PC-9 (cell line): ENCODE measurements at regions not wholly inside any gene's neighbourhood (a gene's known extent, or its start where the extent isn't known, plus 50 kb on each side); places are given as distances from the start of the nearest gene placed in this dataset.

Source experiments
- BruUV-seq: library from RNA; stranded (reverse); fragments of 400-500 nt; replicated peaks from 2 replicates; lab custom pipeline; 2021; lab: Mats Ljungman, UMichigan
- CTCF ChIA-PET: fragments of 300-600 bp; sonication (Branson Sonifier 250); formaldehyde crosslinking; loops from one replicate; lab custom pipeline; 2022; ENCODE audit warnings: antibody characterized with exemption; lab: Charles Lee
- POLR2A ChIA-PET: fragments of 300-600 bp; sonication (Branson Sonifier 250); formaldehyde crosslinking; loops from one replicate; lab custom pipeline; 2022; ENCODE audit warnings: antibody characterized with exemption; ENCODE audit not compliant: unreplicated experiment; lab: Charles Lee
- DNase-seq, 2 experiments: peaks; one replicate each; pipeline versions ENCODE4 v3.0.0 to v3.0.0-alpha.2; 2015 to 2022; ENCODE audit warnings: mixed read lengths in 1 of 2
- H2AFZ ChIP-seq: fragments of 200-600 bp; sonication (generic); 2 replicates; pipeline ENCODE4 v1.8.1; 2017; ENCODE audit warnings: antibody characterized with exemption
- H3F3A ChIP-seq: fragments of 200-600 bp; sonication (generic); 2 replicates; pipeline ENCODE4 v1.8.1; 2017; ENCODE audit warnings: antibody characterized with exemption, mild to moderate bottlenecking, low read depth; ENCODE audit not compliant: insufficient read depth
- H3K27ac ChIP-seq: fragments of 200-600 bp; sonication (generic); 2 replicates; pipeline ENCODE4 v1.6.1; 2016; ENCODE audit warnings: mixed run types
- H3K27me3 ChIP-seq: fragments of 200-600 bp; sonication (generic); 2 replicates; pipeline ENCODE4 v1.6.1; 2016; ENCODE audit warnings: low read depth, mixed run types; ENCODE audit not compliant: insufficient read depth
- H3K36me3 ChIP-seq: fragments of 200-600 bp; sonication (generic); 2 replicates; pipeline ENCODE4 v1.6.1; 2016; ENCODE audit warnings: low read depth, mixed run types
- H3K4me1 ChIP-seq: fragments of 200-600 bp; sonication (generic); replicated peaks from 2 replicates; pipeline ENCODE4 v1.6.1; 2016; ENCODE audit warnings: mixed run types; ENCODE audit not compliant: insufficient read depth
- H3K4me2 ChIP-seq: fragments of 200-600 bp; sonication (generic); 2 replicates; pipeline ENCODE4 v1.6.1; 2017; ENCODE audit warnings: mixed run types
- H3K4me3 ChIP-seq: fragments of 200-600 bp; sonication (generic); 2 replicates; pipeline ENCODE4 v1.6.1; 2016; ENCODE audit warnings: mixed run types
- H3K79me2 ChIP-seq: fragments of 200-600 bp; sonication (generic); 2 replicates; pipeline ENCODE4 v1.6.1; 2017; ENCODE audit warnings: low read depth, mixed run types
- H3K9me2 ChIP-seq: fragments of 200-600 bp; sonication (generic); 2 replicates; pipeline ENCODE4 v1.8.1; 2017; ENCODE audit warnings: mild to moderate bottlenecking; ENCODE audit not compliant: insufficient read depth
- H3K9me3 ChIP-seq: fragments of 200-600 bp; sonication (generic); 2 replicates; pipeline ENCODE4 v1.8.1; 2016; ENCODE audit warnings: low read depth; ENCODE audit not compliant: insufficient read depth
- H4K20me1 ChIP-seq: fragments of 200-600 bp; sonication (generic); 2 replicates; pipeline ENCODE4 v1.8.1; 2017; ENCODE audit not compliant: insufficient read depth
- EZH2 ChIP-seq: fragments of 200-600 bp; sonication (generic); IDR thresholded peaks from 2 replicates; pipeline ENCODE4 v1.8.0; 2017; ENCODE audit warnings: antibody characterized with exemption, low read depth
- intact Hi-C: fragments of 100-400 bp; cut with micrococcal nuclease; formaldehyde crosslinking; loops from one replicate; pipeline ENCODE4 v1.10.0; 2022; ENCODE audit not compliant: unreplicated experiment
- TF ChIP-seq, protein P1 (sequence below): fragments of 200-600 bp; sonication (generic); conservative IDR thresholded peaks from 2 replicates; pipeline ENCODE4 v1.6.1; 2017; ENCODE audit warnings: mixed run types, antibody characterized with exemption, mild to moderate bottlenecking, moderate library complexity

DNA sequence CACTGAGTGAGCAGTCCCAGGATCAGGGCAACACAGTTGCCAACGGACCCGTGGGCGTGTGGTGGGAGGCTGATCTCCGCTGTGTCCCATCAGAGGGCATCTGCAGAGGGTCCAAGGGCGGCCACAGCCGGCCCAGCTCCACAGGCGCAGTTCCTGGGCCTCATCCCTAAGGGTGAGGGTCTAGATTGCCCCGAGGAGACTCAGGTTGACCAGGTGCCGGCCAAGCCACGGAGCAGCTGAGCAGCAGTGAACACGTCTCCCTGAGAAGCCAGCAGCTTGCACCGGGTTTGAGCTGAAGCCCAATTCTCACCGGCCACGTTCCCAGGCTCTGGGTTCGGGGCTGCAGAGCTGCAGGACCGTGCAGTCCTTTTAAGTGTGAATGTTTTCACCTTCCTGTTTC, 58.8 kb upstream of the ADGRA1 start:
- POLR2A ChIA-PET = no interaction called here
- Histone ChIP-seq H3K36me3 (no peaks in the 10 kb centered on the region), H3K79me2 (no peaks in the 10 kb centered on the region), H4K20me1 (no peaks in the 10 kb centered on the region), H3K27me3 (peaks cover 89% of the 10 kb centered on the region), H3K4me2 (no peak overlapping the region), H3K9me3 (no peaks in the 10 kb centered on the region), H3K4me1 (no peaks in the 10 kb centered on the region), H2AFZ (no peak overlapping the region), H3K9me2 (no peaks in the 10 kb centered on the region), H3K4me3 (no peak overlapping the region), H3K27ac (no peak overlapping the region), H3F3A (no peaks in the 10 kb centered on the region)
- CTCF ChIA-PET = no interaction called here
- no peak for DNase-seq
- no peak for TF ChIP-seq EZH2
- TF ChIP-seq, protein P1, sequence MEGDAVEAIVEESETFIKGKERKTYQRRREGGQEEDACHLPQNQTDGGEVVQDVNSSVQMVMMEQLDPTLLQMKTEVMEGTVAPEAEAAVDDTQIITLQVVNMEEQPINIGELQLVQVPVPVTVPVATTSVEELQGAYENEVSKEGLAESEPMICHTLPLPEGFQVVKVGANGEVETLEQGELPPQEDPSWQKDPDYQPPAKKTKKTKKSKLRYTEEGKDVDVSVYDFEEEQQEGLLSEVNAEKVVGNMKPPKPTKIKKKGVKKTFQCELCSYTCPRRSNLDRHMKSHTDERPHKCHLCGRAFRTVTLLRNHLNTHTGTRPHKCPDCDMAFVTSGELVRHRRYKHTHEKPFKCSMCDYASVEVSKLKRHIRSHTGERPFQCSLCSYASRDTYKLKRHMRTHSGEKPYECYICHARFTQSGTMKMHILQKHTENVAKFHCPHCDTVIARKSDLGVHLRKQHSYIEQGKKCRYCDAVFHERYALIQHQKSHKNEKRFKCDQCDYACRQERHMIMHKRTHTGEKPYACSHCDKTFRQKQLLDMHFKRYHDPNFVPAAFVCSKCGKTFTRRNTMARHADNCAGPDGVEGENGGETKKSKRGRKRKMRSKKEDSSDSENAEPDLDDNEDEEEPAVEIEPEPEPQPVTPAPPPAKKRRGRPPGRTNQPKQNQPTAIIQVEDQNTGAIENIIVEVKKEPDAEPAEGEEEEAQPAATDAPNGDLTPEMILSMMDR = no peak
- intact Hi-C loops = no loop called here
- BruUV-seq = no TSS peak

DNA sequence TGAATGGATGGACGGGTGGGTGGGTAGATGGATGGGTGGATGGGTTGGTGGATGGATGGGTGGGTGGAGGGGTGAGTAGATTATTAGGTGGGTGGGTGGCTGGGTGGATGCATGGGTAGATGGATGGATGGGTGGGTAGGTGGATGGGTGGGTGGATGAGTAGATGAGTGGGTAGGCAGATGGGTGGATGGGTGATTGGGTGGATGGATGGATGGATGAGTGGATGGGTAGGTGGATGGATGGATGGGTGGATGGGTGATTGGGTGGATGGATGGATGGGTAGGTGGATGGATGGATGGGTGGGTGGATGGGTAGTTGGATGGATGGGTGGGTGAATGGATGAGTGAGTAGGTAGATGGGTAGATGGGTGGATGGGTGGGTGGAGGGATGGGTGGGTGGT, 59.6 kb upstream of the ADGRA1 start:
- Histone ChIP-seq H3K27ac (no peak overlapping the region), H3K9me3 (no peaks in the 10 kb centered on the region), H3K4me2 (no peak overlapping the region), H3K9me2 (no peaks in the 10 kb centered on the region), H3K79me2 (no peaks in the 10 kb centered on the region), H3K4me3 (no peak overlapping the region), H4K20me1 (no peaks in the 10 kb centered on the region), H3K36me3 (no peaks in the 10 kb centered on the region), H2AFZ (no peak overlapping the region), H3K4me1 (no peaks in the 10 kb centered on the region), H3K27me3 (peaks cover 87% of the 10 kb centered on the region), H3F3A (no peaks in the 10 kb centered on the region)
- POLR2A ChIA-PET = no interaction called here
- intact Hi-C loops = no loop called here
- DNase-seq = no peak
- no TSS peak for BruUV-seq
- TF ChIP-seq EZH2 = no peak
- TF ChIP-seq, protein P1 = no peak
- CTCF ChIA-PET = no interaction called here

DNA sequence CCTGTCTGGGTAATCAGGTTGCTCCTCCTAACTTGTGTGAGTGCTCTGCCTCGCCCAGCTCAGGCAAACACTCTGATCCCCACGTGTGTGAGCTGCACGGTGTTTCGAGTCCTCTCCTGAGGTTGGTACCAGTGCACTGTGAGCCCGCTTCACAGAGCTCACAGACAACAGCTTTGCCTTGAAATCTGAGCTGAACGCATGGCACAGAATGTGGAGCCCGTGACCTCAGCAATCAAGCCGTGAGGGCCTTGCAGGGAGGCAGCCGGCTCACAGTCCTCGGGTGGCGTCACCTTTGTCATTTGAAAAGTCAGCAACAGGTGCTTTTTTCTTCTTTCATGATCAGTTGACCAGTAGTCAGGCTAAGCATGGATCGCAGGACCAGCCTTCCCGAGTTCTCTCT, 60.2 kb upstream of the ADGRA1 start:
- TF ChIP-seq EZH2 = no peak
- TF ChIP-seq, protein P1 = no peak
- BruUV-seq = no TSS peak
- ChIA-PET POLR2A (no interaction called here), CTCF (no interaction called here)
- Histone ChIP-seq H3K4me2 (no peak overlapping the region), H3K27me3 (peaks cover 86% of the 10 kb centered on the region), H3K79me2 (no peaks in the 10 kb centered on the region), H3F3A (no peaks in the 10 kb centered on the region), H4K20me1 (no peaks in the 10 kb centered on the region), H3K9me3 (no peaks in the 10 kb centered on the region), H3K36me3 (no peaks in the 10 kb centered on the region), H2AFZ (no peak overlapping the region), H3K4me1 (no peaks in the 10 kb centered on the region), H3K27ac (no peak overlapping the region), H3K4me3 (no peak overlapping the region), H3K9me2 (no peaks in the 10 kb centered on the region)
- DNase-seq = no peak
- intact Hi-C loops = no loop called here
